ENCODE measurements at regions not wholly inside any gene's neighbourhood (a gene's known extent, or its start where the extent isn't known, plus 50 kb on each side); places are given as distances from the start of the nearest gene placed in this dataset.

DNA sequence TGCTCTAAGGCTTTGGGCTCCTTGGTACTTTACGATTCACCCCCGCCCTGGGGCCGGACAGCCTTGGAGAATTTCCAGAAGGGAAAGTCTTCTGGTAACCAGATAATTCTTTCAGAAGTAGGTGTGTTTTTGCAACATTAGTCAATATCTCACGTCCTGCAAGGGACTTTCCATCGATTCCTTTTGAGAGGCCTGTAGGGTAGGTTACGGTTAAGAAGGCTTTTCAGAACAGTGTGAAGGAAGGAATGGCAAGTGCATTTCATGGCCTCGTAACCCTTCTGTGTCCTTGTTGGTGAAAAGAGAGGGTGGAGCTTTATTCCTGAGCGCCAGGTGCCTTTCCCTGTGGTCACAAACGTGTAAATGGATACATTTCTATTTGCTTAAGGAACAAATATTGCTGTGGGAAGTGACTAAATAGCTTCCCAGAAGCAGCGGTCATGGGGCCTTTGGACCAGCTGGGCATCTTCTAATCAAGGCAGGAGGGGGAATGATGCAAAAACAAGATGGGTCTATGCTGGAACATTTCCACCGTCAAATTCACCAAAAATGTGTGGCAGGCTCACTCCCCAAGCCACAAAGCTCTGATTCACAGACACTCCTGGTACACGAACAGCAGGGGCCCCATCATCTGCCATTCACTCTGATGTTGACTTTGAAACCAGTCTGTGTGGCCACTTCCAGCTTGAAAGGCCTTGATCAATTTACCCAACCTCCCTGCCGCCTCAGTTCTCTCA lies 99.2 kb downstream of the ANKRD10 start:
- Histone ChIP-seq H2AFZ (ENCODE audit: low read depth, low read length, poor library complexity, severe bottlenecking) (no peak overlapping the region), H3K36me3 (ENCODE audit: control insufficient read depth in 1 of 2, insufficient read depth in 2 of 2, low read length in 2 of 2) (no peaks in the 10 kb centered on the region), H3K27ac (ENCODE audit: low read depth, low read length) (no peak overlapping the region), H3K4me1 (ENCODE audit: control insufficient read depth in 1 of 2, insufficient read depth in 2 of 2, low read length in 2 of 2) (peaks cover 4 to 8% of the 10 kb centered on the region in 2 experiments; a peak in 3 of 4 replicates), H4K20me1 (ENCODE audit: insufficient read depth) (no peaks in the 10 kb centered on the region), H3K79me2 (ENCODE audit: insufficient read depth, low read length) (no peaks in the 10 kb centered on the region), H3K9me3 (ENCODE audit: control insufficient read depth in 1 of 2, insufficient read depth in 1 of 2, low read depth in 1 of 2, low read length in 2 of 2) (no peaks in the 10 kb centered on the region), H3K27me3 (ENCODE audit: insufficient read depth, low read length) (no peaks in the 10 kb centered on the region), H3K4me3 (replicated peaks in 1 of 2; ENCODE audit: low read depth in 1 of 2, low read length in 2 of 2) (no peak overlapping the region), H3K9ac (ENCODE audit: low read length) (no peak overlapping the region), H3K9me2 (ENCODE audit: insufficient read depth) (no peaks in the 10 kb centered on the region), H3K4me2 (ENCODE audit: low read length) (no peak overlapping the region)
- ChIA-PET CTCF (interaction anchor here (1.4 kb wide), 1 partner anchor 222 kb away, joined by 4 read pairs; no protein-coding TSS in a partner anchor), RAD21 (ENCODE audit: low non-redundant PET in 1 of 2, low total read pairs in 2 of 2, uncharacterized antibody in 2 of 2, unreplicated experiment in 2 of 2) (no interaction called here), POLR2A (interaction anchor here (0.9 kb wide), 1 partner anchor 100 kb away, joined by 3 read pairs; no protein-coding TSS in a partner anchor)
- no TSS peak for BruUV-seq (replicated peaks)
- no peak for TF ChIP-seq ZFX (IDR thresholded peaks at IDR 0.05)
- TF ChIP-seq, protein P1, sequence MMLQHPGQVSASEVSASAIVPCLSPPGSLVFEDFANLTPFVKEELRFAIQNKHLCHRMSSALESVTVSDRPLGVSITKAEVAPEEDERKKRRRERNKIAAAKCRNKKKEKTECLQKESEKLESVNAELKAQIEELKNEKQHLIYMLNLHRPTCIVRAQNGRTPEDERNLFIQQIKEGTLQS (IDR thresholded peaks at IDR 0.05) = no peak
- TF ChIP-seq POLR2AphosphoS5 (IDR thresholded peaks at IDR 0.05; ENCODE audit: low read depth, low read length) = no peak
- TF ChIP-seq ELF1 (IDR thresholded peaks at IDR 0.05; ENCODE audit: borderline replicate concordance, low read depth) = no peak
- no peak for TF ChIP-seq JUND (IDR thresholded peaks at IDR 0.05)
- ATAC-seq = no peak
- no peak for DNase-seq (ENCODE audit: low read depth, low spot score)
- intact Hi-C loops (cut with micrococcal nuclease) = loop anchor here (5.0 kb wide), 3 partner anchors 133 to 593 kb away; no protein-coding TSS in a partner anchor

DNA sequence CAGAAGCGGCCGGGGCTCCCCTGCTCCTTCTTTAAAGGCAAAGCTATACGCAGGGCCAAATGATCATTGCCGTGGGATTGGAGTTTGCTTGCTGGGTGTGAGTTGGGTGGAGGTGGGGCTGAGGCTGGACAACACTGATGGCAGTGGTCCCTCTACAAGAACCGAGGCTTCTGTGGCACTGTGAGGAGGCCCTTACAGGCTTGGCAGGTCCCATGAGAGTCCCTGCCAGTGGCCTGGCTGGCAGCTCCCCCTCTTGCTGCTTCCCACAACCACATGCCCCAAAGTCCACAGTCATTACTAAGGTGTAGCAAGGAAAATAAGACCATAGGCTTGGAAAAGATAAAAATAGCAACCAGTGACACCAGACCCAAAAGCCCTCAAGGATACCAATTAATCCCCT lies 98.4 kb downstream of the ANKRD10 start:
- Histone ChIP-seq H3K9me2 (ENCODE audit: insufficient read depth) (no peaks in the 10 kb centered on the region), H3K4me2 (ENCODE audit: low read length) (no peak overlapping the region), H3K79me2 (ENCODE audit: insufficient read depth, low read length) (no peaks in the 10 kb centered on the region), H2AFZ (ENCODE audit: low read depth, low read length, poor library complexity, severe bottlenecking) (no peak overlapping the region), H3K9ac (ENCODE audit: low read length) (no peak overlapping the region), H4K20me1 (ENCODE audit: insufficient read depth) (no peaks in the 10 kb centered on the region), H3K27ac (ENCODE audit: low read depth, low read length) (no peak overlapping the region), H3K36me3 (ENCODE audit: control insufficient read depth in 1 of 2, insufficient read depth in 2 of 2, low read length in 2 of 2) (no peaks in the 10 kb centered on the region), H3K4me3 (replicated peaks in 1 of 2; ENCODE audit: low read depth in 1 of 2, low read length in 2 of 2) (no peak overlapping the region), H3K27me3 (ENCODE audit: insufficient read depth, low read length) (no peaks in the 10 kb centered on the region), H3K9me3 (ENCODE audit: control insufficient read depth in 1 of 2, insufficient read depth in 1 of 2, low read depth in 1 of 2, low read length in 2 of 2) (no peaks in the 10 kb centered on the region), H3K4me1 (ENCODE audit: control insufficient read depth in 1 of 2, insufficient read depth in 2 of 2, low read length in 2 of 2) (peaks cover 4 to 8% of the 10 kb centered on the region in 2 experiments; a peak in 3 of 4 replicates)
- CTCF ChIA-PET = interaction anchor here (1.4 kb wide), 1 partner anchor 223 kb away, joined by 4 read pairs; no protein-coding TSS in a partner anchor
- no TSS peak for BruUV-seq (replicated peaks)
- POLR2A ChIA-PET = interaction anchor here (0.9 kb wide), 1 partner anchor 101 kb away, joined by 3 read pairs; no protein-coding TSS in a partner anchor
- RAD21 ChIA-PET (ENCODE audit: low non-redundant PET in 1 of 2, low total read pairs in 2 of 2, uncharacterized antibody in 2 of 2, unreplicated experiment in 2 of 2) = no interaction called here
- no peak for DNase-seq (ENCODE audit: low read depth, low spot score)
- intact Hi-C loops (cut with micrococcal nuclease) = loop anchor here (5.0 kb wide), 3 partner anchors 134 to 594 kb away; no protein-coding TSS in a partner anchor
- TF ChIP-seq ZFX (IDR thresholded peaks at IDR 0.05) = no peak
- TF ChIP-seq CEBPB (IDR thresholded peaks at IDR 0.05; ENCODE audit: low read depth) = no peak
- no peak for TF ChIP-seq YY1 (IDR thresholded peaks at IDR 0.05; ENCODE audit: extremely low read depth, insufficient replicate concordance, low read depth, low read length)
- TF ChIP-seq JUND (IDR thresholded peaks at IDR 0.05) = no peak
- no peak for ATAC-seq
